ENCODE measurements at regions not wholly inside any gene's neighbourhood (a gene's known extent, or its start where the extent isn't known, plus 50 kb on each side); places are given as distances from the start of the nearest gene placed in this dataset.

DNA sequence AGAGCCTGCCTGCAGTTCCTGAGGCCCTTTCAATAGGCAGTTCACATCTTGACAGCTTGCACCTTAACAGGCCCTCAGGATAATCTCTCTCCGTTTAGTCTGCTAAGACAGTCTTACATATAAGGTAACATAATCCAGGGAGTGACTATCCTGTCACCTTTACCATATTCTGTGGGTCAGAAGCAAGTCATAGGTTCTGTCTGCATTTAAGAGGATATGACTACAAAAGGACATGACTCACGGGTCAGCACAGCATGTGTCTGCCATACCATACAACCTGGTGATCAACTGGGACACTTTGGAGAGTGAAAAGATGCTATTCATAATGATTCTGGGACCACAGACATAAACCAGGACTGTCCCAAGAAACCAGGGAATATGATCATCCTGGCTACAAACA is 611.1 kb downstream of the SOX6 start:
- no peaks in the 10 kb centered on the region for H3K36me3 ChIP-seq (ENCODE audit: control insufficient read depth in 1 of 2, insufficient read depth in 2 of 2, low read length in 2 of 2)
- no peak overlapping the region for H3K9ac ChIP-seq (ENCODE audit: low read depth in 1 of 2, low read length in 2 of 2)
- H3K9me3 ChIP-seq (ENCODE audit: control insufficient read depth in 1 of 2, low read length in 2 of 2), result no peaks in the 10 kb centered on the region
- H3K4me3 ChIP-seq (ENCODE audit: low read depth in 1 of 2, low read length in 2 of 2), result no peak overlapping the region
- H3K27ac ChIP-seq (ENCODE audit: low read depth, low read length), result no peak overlapping the region
- peaks cover 7 to 10% of the 10 kb centered on the region in 2 donors for H3K4me1 ChIP-seq (ENCODE audit: control insufficient read depth in 1 of 2, insufficient read depth in 2 of 2, low read length in 2 of 2)
- H3K27me3 ChIP-seq (ENCODE audit: control insufficient read depth in 1 of 2, insufficient read depth in 2 of 2, low read length in 2 of 2), result no peaks in the 10 kb centered on the region

DNA sequence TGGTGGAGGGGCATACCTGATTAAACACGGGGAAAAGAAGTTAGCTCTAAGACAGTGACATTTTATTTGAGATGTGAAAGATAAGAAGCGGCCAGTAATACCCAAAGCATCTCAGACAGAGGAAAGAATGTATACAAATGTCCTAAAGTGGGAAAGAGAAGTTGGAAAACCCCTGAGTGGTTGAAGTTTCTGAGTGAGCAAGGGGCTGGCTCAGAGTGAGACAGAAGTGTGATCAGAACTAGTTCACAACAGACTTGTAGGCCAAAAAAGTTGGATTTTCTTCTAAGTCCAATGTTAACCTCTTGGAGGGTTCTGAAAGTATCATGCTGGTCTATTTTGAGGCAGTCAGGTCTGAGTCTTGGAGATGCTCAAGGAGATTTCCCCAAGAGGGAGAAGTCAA is 608.7 kb downstream of the SOX6 start:
- Histone ChIP-seq H3K4me1 (ENCODE audit: control insufficient read depth in 1 of 2, insufficient read depth in 2 of 2, low read length in 2 of 2) (peaks cover 5 to 7% of the 10 kb centered on the region in 2 donors), H3K9ac (ENCODE audit: low read depth in 1 of 2, low read length in 2 of 2) (no peak overlapping the region), H3K36me3 (ENCODE audit: control insufficient read depth in 1 of 2, insufficient read depth in 2 of 2, low read length in 2 of 2) (no peaks in the 10 kb centered on the region), H3K27ac (ENCODE audit: low read depth, low read length) (no peak overlapping the region), H3K4me3 (ENCODE audit: low read depth in 1 of 2, low read length in 2 of 2) (no peak overlapping the region), H3K27me3 (ENCODE audit: control insufficient read depth in 1 of 2, insufficient read depth in 2 of 2, low read length in 2 of 2) (no peaks in the 10 kb centered on the region), H3K9me3 (ENCODE audit: control insufficient read depth in 1 of 2, low read length in 2 of 2) (no peaks in the 10 kb centered on the region)

DNA sequence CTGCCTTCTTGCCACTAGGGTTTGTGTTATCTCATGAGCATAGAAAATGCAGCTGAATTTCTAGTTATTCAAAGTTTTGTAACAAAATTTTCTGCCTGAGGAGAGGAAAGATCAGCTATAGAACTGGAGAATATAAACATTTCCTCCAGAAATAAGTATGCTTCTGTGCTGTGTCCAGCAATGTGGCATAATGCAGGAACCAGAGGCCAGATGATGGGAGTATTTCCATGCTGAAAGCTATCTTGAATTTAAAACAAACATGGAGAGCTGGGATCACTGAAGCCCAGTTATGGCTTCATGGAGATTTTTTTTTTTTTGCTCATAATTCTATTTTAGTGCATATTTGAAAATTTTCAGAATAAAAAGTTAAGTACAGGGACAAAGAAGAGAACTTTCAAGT is 608.2 kb downstream of the SOX6 start:
- Histone ChIP-seq H3K9me3 (ENCODE audit: control insufficient read depth in 1 of 2, low read length in 2 of 2) (no peaks in the 10 kb centered on the region), H3K36me3 (ENCODE audit: control insufficient read depth in 1 of 2, insufficient read depth in 2 of 2, low read length in 2 of 2) (no peaks in the 10 kb centered on the region), H3K27me3 (ENCODE audit: control insufficient read depth in 1 of 2, insufficient read depth in 2 of 2, low read length in 2 of 2) (no peaks in the 10 kb centered on the region), H3K27ac (ENCODE audit: low read depth, low read length) (no peak overlapping the region), H3K4me1 (ENCODE audit: control insufficient read depth in 1 of 2, insufficient read depth in 2 of 2, low read length in 2 of 2) (peaks cover under 1 to 2% of the 10 kb centered on the region in 2 donors), H3K4me3 (ENCODE audit: low read depth in 1 of 2, low read length in 2 of 2) (no peak overlapping the region), H3K9ac (ENCODE audit: low read depth in 1 of 2, low read length in 2 of 2) (no peak overlapping the region)

DNA sequence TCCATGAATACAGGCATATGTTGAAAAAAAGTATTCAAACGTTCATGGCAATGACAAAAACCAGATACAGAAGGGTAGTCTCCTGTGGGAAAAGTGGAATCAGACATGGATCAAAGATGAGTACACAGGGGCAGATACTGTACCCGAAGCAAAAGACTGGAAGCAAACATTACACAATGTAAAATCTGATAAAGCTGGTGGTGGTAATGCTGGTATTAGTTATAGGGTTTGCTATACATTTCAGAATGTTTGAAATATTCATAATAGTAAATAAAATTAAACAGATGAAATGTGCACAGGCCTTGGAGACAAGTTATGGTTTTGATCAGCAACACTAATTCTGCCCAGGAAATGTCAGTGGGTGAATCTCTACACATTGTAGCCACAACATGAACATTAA is 607.6 kb downstream of the SOX6 start:
- Histone ChIP-seq H3K9ac (ENCODE audit: low read depth in 1 of 2, low read length in 2 of 2) (no peak overlapping the region), H3K27me3 (ENCODE audit: control insufficient read depth in 1 of 2, insufficient read depth in 2 of 2, low read length in 2 of 2) (no peaks in the 10 kb centered on the region), H3K36me3 (ENCODE audit: control insufficient read depth in 1 of 2, insufficient read depth in 2 of 2, low read length in 2 of 2) (no peaks in the 10 kb centered on the region), H3K9me3 (ENCODE audit: control insufficient read depth in 1 of 2, low read length in 2 of 2) (no peaks in the 10 kb centered on the region), H3K27ac (ENCODE audit: low read depth, low read length) (no peak overlapping the region), H3K4me1 (ENCODE audit: control insufficient read depth in 1 of 2, insufficient read depth in 2 of 2, low read length in 2 of 2) (no peaks in the 10 kb centered on the region), H3K4me3 (ENCODE audit: low read depth in 1 of 2, low read length in 2 of 2) (no peak overlapping the region)

DNA sequence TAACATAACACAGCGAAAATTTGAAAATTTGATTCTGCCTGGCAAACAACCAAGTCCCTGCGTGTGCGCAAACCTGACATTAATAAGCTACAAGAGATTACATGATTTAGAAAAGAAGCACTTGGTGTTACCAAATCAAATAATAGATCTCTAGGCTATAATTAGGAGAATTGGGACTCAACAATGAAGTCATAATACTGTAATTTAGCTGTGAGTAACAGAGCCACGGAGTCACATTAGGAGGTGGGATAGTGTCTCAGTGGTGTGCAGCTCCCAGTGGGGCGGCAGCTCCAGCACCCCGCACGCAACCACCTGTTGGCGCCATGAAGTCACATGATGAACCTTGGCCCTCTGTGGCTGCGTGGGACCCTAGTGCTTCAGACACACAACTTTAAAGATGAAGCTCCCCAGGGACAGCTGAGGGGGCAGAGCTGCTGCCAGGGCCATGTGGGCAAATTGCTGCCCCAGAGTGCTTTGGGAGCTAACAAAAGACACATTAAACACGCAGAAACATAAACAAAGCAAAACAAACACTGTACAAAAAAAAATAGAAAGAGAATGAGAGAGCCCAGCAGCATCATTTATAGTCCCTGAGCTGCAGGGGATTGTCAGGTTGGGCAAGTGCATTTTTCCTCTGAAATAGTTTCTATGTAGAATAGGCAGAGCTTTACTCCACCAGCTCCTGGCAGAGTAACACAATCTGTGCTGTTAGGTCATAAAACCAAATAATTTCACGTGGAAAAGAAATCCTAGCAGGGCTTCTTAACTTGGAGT is 605.6 kb downstream of the SOX6 start:
- Histone ChIP-seq H3K27me3 (ENCODE audit: control insufficient read depth in 1 of 2, insufficient read depth in 2 of 2, low read length in 2 of 2) (no peaks in the 10 kb centered on the region), H3K36me3 (ENCODE audit: control insufficient read depth in 1 of 2, insufficient read depth in 2 of 2, low read length in 2 of 2) (no peaks in the 10 kb centered on the region), H3K4me1 (ENCODE audit: control insufficient read depth in 1 of 2, insufficient read depth in 2 of 2, low read length in 2 of 2) (no peaks in the 10 kb centered on the region), H3K9ac (ENCODE audit: low read depth in 1 of 2, low read length in 2 of 2) (no peak overlapping the region), H3K4me3 (ENCODE audit: low read depth in 1 of 2, low read length in 2 of 2) (no peak overlapping the region), H3K27ac (ENCODE audit: low read depth, low read length) (no peak overlapping the region), H3K9me3 (ENCODE audit: control insufficient read depth in 1 of 2, low read length in 2 of 2) (no peaks in the 10 kb centered on the region)

DNA sequence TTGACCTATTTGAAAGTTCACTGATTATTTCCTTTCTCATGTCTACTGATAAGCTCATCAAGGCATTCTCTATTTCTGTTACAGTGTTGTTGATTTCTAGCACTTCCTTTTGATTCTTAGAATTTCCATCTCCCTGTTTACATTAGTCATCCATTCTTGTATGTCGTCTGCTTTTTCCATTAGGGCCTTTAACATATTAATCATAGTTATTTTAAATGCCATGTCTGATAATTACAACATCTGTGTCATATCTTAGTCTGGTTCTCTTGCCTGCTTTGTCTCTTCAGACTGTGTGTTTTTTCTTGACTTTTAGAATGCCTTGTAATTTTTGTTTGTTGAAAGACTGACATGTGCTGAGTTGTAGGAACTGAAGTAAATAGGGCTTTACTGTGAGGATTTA is 602.1 kb downstream of the SOX6 start:
- no peak overlapping the region for H3K4me3 ChIP-seq (ENCODE audit: low read depth in 1 of 2, low read length in 2 of 2)
- no peaks in the 10 kb centered on the region for H3K4me1 ChIP-seq (ENCODE audit: control insufficient read depth in 1 of 2, insufficient read depth in 2 of 2, low read length in 2 of 2)
- H3K36me3 ChIP-seq (ENCODE audit: control insufficient read depth in 1 of 2, insufficient read depth in 2 of 2, low read length in 2 of 2), result no peaks in the 10 kb centered on the region
- H3K27me3 ChIP-seq (ENCODE audit: control insufficient read depth in 1 of 2, insufficient read depth in 2 of 2, low read length in 2 of 2), result no peaks in the 10 kb centered on the region
- H3K9me3 ChIP-seq (ENCODE audit: control insufficient read depth in 1 of 2, low read length in 2 of 2), result no peaks in the 10 kb centered on the region
- H3K9ac ChIP-seq (ENCODE audit: low read depth in 1 of 2, low read length in 2 of 2), result no peak overlapping the region
- no peak overlapping the region for H3K27ac ChIP-seq (ENCODE audit: low read depth, low read length)

DNA sequence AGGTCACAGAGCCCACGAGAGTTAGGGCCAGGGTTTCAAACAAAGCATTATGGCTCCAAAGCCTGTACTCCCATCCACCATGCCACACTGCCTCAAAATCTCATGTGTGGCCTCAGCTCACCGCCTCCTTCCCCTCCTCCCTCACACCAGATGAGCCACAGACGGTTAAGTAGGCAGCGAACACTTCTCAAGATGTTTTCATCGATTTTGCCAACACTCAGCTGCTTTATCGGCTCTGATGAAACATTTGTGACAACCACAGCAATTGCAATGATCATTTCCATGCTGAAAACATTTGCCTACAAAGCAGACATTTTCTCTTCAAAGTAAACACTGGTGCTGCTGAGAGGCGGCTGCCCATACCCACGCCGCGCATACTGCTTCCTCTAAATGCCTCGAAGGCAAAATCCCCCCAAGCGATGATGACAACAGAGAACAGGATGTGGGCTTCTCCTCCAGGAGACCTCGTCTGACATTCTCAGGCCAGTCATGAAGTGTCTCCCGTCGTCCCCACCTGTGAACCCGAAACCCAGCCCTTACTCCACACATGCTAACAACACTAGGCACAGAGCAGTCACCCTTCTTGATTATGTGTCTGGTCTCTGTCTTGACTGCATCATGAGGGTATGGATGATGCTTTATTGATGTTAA is 599.2 kb downstream of the SOX6 start:
- Histone ChIP-seq H3K27ac (ENCODE audit: low read depth, low read length) (no peak overlapping the region), H3K4me3 (ENCODE audit: low read depth in 1 of 2, low read length in 2 of 2) (no peak overlapping the region), H3K4me1 (ENCODE audit: control insufficient read depth in 1 of 2, insufficient read depth in 2 of 2, low read length in 2 of 2) (no peaks in the 10 kb centered on the region), H3K9me3 (ENCODE audit: control insufficient read depth in 1 of 2, low read length in 2 of 2) (no peaks in the 10 kb centered on the region), H3K36me3 (ENCODE audit: control insufficient read depth in 1 of 2, insufficient read depth in 2 of 2, low read length in 2 of 2) (no peaks in the 10 kb centered on the region), H3K27me3 (ENCODE audit: control insufficient read depth in 1 of 2, insufficient read depth in 2 of 2, low read length in 2 of 2) (no peaks in the 10 kb centered on the region), H3K9ac (ENCODE audit: low read depth in 1 of 2, low read length in 2 of 2) (no peak overlapping the region)

DNA sequence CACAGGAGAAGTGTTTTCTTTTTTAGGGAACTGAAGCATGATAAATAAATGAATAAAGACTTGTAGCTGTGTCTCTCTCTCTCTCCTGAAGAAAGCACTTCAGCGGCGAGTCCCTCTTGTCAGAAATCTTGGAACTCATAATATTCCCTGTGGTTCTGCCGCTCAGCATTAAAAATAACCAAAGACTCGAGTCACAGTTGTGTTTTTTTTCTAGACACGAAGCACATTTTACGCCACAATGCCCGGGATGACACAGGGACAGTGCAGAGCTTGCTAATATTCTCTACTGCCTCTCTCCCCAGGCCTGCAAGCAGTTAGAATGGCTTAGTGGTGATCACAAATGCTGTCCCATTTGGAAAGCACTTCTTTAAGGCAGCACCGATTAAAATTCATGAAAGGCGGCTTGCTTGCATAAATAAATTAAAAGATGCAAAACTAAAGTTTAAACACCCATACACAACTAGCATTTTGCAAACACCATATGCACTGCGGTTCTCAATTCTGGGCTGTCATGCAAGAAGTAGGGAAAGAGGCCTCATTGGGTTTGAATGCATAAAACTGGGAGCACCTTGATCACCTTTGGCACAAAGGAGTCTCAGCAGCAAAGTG is 597.4 kb downstream of the SOX6 start:
- Histone ChIP-seq H3K9me3 (ENCODE audit: control insufficient read depth in 1 of 2, low read length in 2 of 2) (no peaks in the 10 kb centered on the region), H3K27ac (ENCODE audit: low read depth, low read length) (no peak overlapping the region), H3K4me1 (ENCODE audit: control insufficient read depth in 1 of 2, insufficient read depth in 2 of 2, low read length in 2 of 2) (no peaks in the 10 kb centered on the region), H3K9ac (ENCODE audit: low read depth in 1 of 2, low read length in 2 of 2) (no peak overlapping the region), H3K27me3 (ENCODE audit: control insufficient read depth in 1 of 2, insufficient read depth in 2 of 2, low read length in 2 of 2) (no peaks in the 10 kb centered on the region), H3K4me3 (ENCODE audit: low read depth in 1 of 2, low read length in 2 of 2) (no peak overlapping the region), H3K36me3 (ENCODE audit: control insufficient read depth in 1 of 2, insufficient read depth in 2 of 2, low read length in 2 of 2) (no peaks in the 10 kb centered on the region)

DNA sequence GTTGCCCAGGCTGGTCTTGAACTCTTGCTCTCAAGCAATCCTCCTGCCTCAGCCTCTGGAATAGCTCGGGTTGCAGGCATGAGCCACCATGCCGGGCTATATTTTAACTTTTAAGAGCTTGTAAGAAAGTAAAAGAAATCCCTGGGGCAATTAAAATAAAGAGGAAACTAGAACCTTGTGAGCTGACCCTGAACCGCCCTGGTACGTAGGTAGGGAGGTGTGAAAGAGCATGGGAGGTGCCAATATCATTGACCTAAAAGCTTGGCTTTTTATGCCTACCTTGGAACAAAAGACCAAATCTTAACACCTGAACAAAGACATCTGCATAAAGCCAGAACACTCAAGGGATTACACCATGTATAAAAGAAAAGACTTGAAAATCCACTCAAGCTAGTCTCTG is 595.1 kb downstream of the SOX6 start:
- Histone ChIP-seq H3K27me3 (ENCODE audit: control insufficient read depth in 1 of 2, insufficient read depth in 2 of 2, low read length in 2 of 2) (no peaks in the 10 kb centered on the region), H3K4me3 (ENCODE audit: low read depth in 1 of 2, low read length in 2 of 2) (no peak overlapping the region), H3K9me3 (ENCODE audit: control insufficient read depth in 1 of 2, low read length in 2 of 2) (no peaks in the 10 kb centered on the region), H3K9ac (ENCODE audit: low read depth in 1 of 2, low read length in 2 of 2) (no peak overlapping the region), H3K36me3 (ENCODE audit: control insufficient read depth in 1 of 2, insufficient read depth in 2 of 2, low read length in 2 of 2) (no peaks in the 10 kb centered on the region), H3K4me1 (ENCODE audit: control insufficient read depth in 1 of 2, insufficient read depth in 2 of 2, low read length in 2 of 2) (no peaks in the 10 kb centered on the region), H3K27ac (ENCODE audit: low read depth, low read length) (no peak overlapping the region)

DNA sequence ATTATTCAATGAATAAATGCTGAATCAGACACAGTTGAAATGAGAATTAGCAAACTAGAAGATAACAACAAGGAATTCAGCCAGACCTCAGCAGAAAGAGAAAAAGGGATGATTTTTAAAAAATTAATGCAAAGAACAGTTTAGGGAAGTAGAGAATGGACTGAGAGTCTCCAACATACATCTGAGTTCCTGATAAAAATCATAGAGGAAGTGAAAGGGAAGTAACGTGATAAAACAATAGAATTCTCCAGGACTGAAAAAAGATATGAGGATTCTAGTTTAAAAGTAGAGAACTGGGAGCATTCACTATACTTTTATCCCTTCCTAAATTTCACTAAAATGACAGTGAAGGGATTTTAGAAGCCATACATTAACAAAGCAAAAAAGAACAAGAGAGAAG is 592.0 kb downstream of the SOX6 start:
- Histone ChIP-seq H3K4me1 (ENCODE audit: control insufficient read depth in 1 of 2, insufficient read depth in 2 of 2, low read length in 2 of 2) (peaks cover 4 to 14% of the 10 kb centered on the region in 2 donors), H3K9me3 (ENCODE audit: control insufficient read depth in 1 of 2, low read length in 2 of 2) (no peaks in the 10 kb centered on the region), H3K36me3 (ENCODE audit: control insufficient read depth in 1 of 2, insufficient read depth in 2 of 2, low read length in 2 of 2) (no peaks in the 10 kb centered on the region), H3K27me3 (ENCODE audit: control insufficient read depth in 1 of 2, insufficient read depth in 2 of 2, low read length in 2 of 2) (no peaks in the 10 kb centered on the region), H3K9ac (ENCODE audit: low read depth in 1 of 2, low read length in 2 of 2) (no peak overlapping the region), H3K27ac (ENCODE audit: low read depth, low read length) (no peak overlapping the region), H3K4me3 (ENCODE audit: low read depth in 1 of 2, low read length in 2 of 2) (no peak overlapping the region)
